Prostate gland (tissue), 2 donors: ENCODE measurements at regions not wholly inside any gene's neighbourhood (a gene's known extent, or its start where the extent isn't known, plus 50 kb on each side); places are given as distances from the start of the nearest gene placed in this dataset.

Experiments used
- CTCF ChIP-seq, 4 experiments: fragments of 200-600 bp in 2 of 4; fragments of 450-650 bp in 2 of 4; sonication (generic) in 2 of 4; IDR thresholded peaks; 1 replicate in 3 of 4; 2 replicates in 1 of 4; pipeline ENCODE4 v1.5.1; 2016 to 2019; ENCODE audit warnings: antibody characterized with exemption in 4 of 4, mild to moderate bottlenecking in 2 of 4, moderate library complexity in 2 of 4
- POLR2A ChIP-seq: fragments of 450-650 bp; IDR thresholded peaks from one replicate; pipeline ENCODE4 v1.6.1; 2016; ENCODE audit warnings: antibody characterized with exemption, mild to moderate bottlenecking
- POLR2AphosphoS5 ChIP-seq: sonication (generic); formaldehyde crosslinking; IDR thresholded peaks from one replicate; pipeline ENCODE4 v1.6.1; 2017; ENCODE audit warnings: antibody characterized with exemption

GRCh38 chr2:59727121-59727590 lies 826.3 kb downstream of the BCL11A start:
- TF ChIP-seq CTCF (IDR thresholded peaks at IDR 0.05) (no peak), POLR2AphosphoS5 (no peak), POLR2A (no peak)
